Mucosa of rectum (tissue), 2 donors: ENCODE measurements at regions not wholly inside any gene's neighbourhood (a gene's known extent, or its start where the extent isn't known, plus 50 kb on each side); places are given as distances from the start of the nearest gene placed in this dataset.

ENCODE experiments used
- H3K27ac ChIP-seq, 2 donors: one replicate each; pipeline ENCODE4 v1.7.0; 2013; ENCODE audit warnings: inconsistent platforms in 2 of 2, low read depth in 2 of 2, low read length in 2 of 2
- H3K27me3 ChIP-seq, 2 donors: one replicate each; pipeline ENCODE4 v1.7.0; 2013; ENCODE audit warnings: low read length in 2 of 2; ENCODE audit not compliant: control insufficient read depth in 2 of 2, insufficient read depth in 2 of 2
- H3K36me3 ChIP-seq, 2 donors: one replicate each; pipeline ENCODE4 v1.7.0; 2013; ENCODE audit warnings: low read length in 2 of 2; ENCODE audit not compliant: control insufficient read depth in 2 of 2, insufficient read depth in 2 of 2
- H3K4me1 ChIP-seq, 2 donors: one replicate each; pipeline ENCODE4 v1.7.0; 2013; ENCODE audit warnings: low read length in 2 of 2, mild to moderate bottlenecking in 1 of 2; ENCODE audit not compliant: control insufficient read depth in 2 of 2, insufficient read depth in 2 of 2
- H3K4me3 ChIP-seq, 2 donors: one replicate each; pipeline ENCODE4 v1.7.0; 2013; ENCODE audit warnings: low read length in 2 of 2
- H3K9ac ChIP-seq, 2 donors: one replicate each; pipeline ENCODE4 v1.7.0; 2013; ENCODE audit warnings: low read length in 2 of 2, low read depth in 1 of 2, mild to moderate bottlenecking in 1 of 2
- H3K9me3 ChIP-seq, 2 donors: one replicate each; pipeline ENCODE4 v1.7.0; 2013; ENCODE audit warnings: low read length in 2 of 2; ENCODE audit not compliant: control insufficient read depth in 2 of 2
- donor health status: healthy.
- donor health status: Normal muscosa, but diverticular disease.

GRCh38 chr4:20351360-20352162, 99.9 kb downstream of the SLIT2 start:
- Histone ChIP-seq H3K27me3 (no peaks in the 10 kb centered on the region), H3K9me3 (no peaks in the 10 kb centered on the region), H3K4me3 (no peak overlapping the region), H3K36me3 (no peaks in the 10 kb centered on the region), H3K27ac (no peak overlapping the region), H3K9ac (no peak overlapping the region), H3K4me1 (no peaks in the 10 kb centered on the region)

GRCh38 chr4:20352163-20352431, 100.4 kb downstream of the SLIT2 start:
- no peaks in the 10 kb centered on the region for H3K36me3 ChIP-seq
- H3K4me1 ChIP-seq = no peaks in the 10 kb centered on the region
- no peaks in the 10 kb centered on the region for H3K27me3 ChIP-seq
- H3K9me3 ChIP-seq = no peaks in the 10 kb centered on the region
- no peak overlapping the region for H3K9ac ChIP-seq
- no peak overlapping the region for H3K27ac ChIP-seq
- no peak overlapping the region for H3K4me3 ChIP-seq

- H3K4me3 ChIP-seq = no peak overlapping the region
- H3K27ac ChIP-seq = no peak overlapping the region
- H3K9ac ChIP-seq = no peak overlapping the region
- no peaks in the 10 kb centered on the region for H3K27me3 ChIP-seq
- H3K36me3 ChIP-seq = no peaks in the 10 kb centered on the region
- H3K9me3 ChIP-seq = no peaks in the 10 kb centered on the region
- no peaks in the 10 kb centered on the region for H3K4me1 ChIP-seq
Observed at GRCh38 chr4:20353646-20354045, 101.9 kb downstream of the SLIT2 start.

- Histone ChIP-seq H3K27me3 (no peaks in the 10 kb centered on the region), H3K9ac (no peak overlapping the region), H3K9me3 (no peaks in the 10 kb centered on the region), H3K4me3 (no peak overlapping the region), H3K4me1 (no peaks in the 10 kb centered on the region), H3K36me3 (no peaks in the 10 kb centered on the region), H3K27ac (no peak overlapping the region)
Observed at GRCh38 chr4:20354120-20354519, 102.4 kb downstream of the SLIT2 start.

- Histone ChIP-seq H3K4me3 (no peak overlapping the region), H3K9me3 (no peaks in the 10 kb centered on the region), H3K27me3 (no peaks in the 10 kb centered on the region), H3K4me1 (no peaks in the 10 kb centered on the region), H3K9ac (no peak overlapping the region), H3K36me3 (no peaks in the 10 kb centered on the region), H3K27ac (no peak overlapping the region)
Observed at GRCh38 chr4:20356565-20356964, 104.9 kb downstream of the SLIT2 start.

- H3K27me3 ChIP-seq = no peaks in the 10 kb centered on the region
- no peak overlapping the region for H3K9ac ChIP-seq
- no peak overlapping the region for H3K27ac ChIP-seq
- H3K36me3 ChIP-seq = no peaks in the 10 kb centered on the region
- H3K4me3 ChIP-seq = no peak overlapping the region
- no peaks in the 10 kb centered on the region for H3K4me1 ChIP-seq
- H3K9me3 ChIP-seq = no peaks in the 10 kb centered on the region
Observed at GRCh38 chr4:20358110-20358509, 106.4 kb downstream of the SLIT2 start.

GRCh38 chr4:20359692-20360091, 108.0 kb downstream of the SLIT2 start:
- Histone ChIP-seq H3K9ac (no peak overlapping the region), H3K27me3 (no peaks in the 10 kb centered on the region), H3K9me3 (no peaks in the 10 kb centered on the region), H3K36me3 (no peaks in the 10 kb centered on the region), H3K27ac (no peak overlapping the region), H3K4me3 (no peak overlapping the region), H3K4me1 (no peaks in the 10 kb centered on the region)

GRCh38 chr4:20362148-20362547, 110.4 kb downstream of the SLIT2 start:
- Histone ChIP-seq H3K9ac (no peak overlapping the region), H3K4me3 (no peak overlapping the region), H3K27me3 (no peaks in the 10 kb centered on the region), H3K27ac (no peak overlapping the region), H3K4me1 (no peaks in the 10 kb centered on the region), H3K9me3 (no peaks in the 10 kb centered on the region), H3K36me3 (no peaks in the 10 kb centered on the region)

- Histone ChIP-seq H3K27me3 (no peaks in the 10 kb centered on the region), H3K9me3 (no peaks in the 10 kb centered on the region), H3K27ac (no peak overlapping the region), H3K9ac (no peak overlapping the region), H3K36me3 (no peaks in the 10 kb centered on the region), H3K4me1 (no peaks in the 10 kb centered on the region), H3K4me3 (no peak overlapping the region)
Observed at GRCh38 chr4:20364969-20365368, 113.3 kb downstream of the SLIT2 start.

- Histone ChIP-seq H3K4me1 (no peaks in the 10 kb centered on the region), H3K36me3 (no peaks in the 10 kb centered on the region), H3K9me3 (no peaks in the 10 kb centered on the region), H3K27me3 (no peaks in the 10 kb centered on the region), H3K4me3 (no peak overlapping the region), H3K27ac (no peak overlapping the region), H3K9ac (no peak overlapping the region)
Observed at GRCh38 chr4:20367446-20367845, 115.7 kb downstream of the SLIT2 start.

GRCh38 chr4:20368926-20369325, 117.2 kb downstream of the SLIT2 start:
- no peaks in the 10 kb centered on the region for H3K9me3 ChIP-seq
- no peak overlapping the region for H3K27ac ChIP-seq
- no peak overlapping the region for H3K4me3 ChIP-seq
- H3K36me3 ChIP-seq = no peaks in the 10 kb centered on the region
- H3K9ac ChIP-seq = no peak overlapping the region
- no peaks in the 10 kb centered on the region for H3K4me1 ChIP-seq
- no peaks in the 10 kb centered on the region for H3K27me3 ChIP-seq
